ENCODE measurements at regions not wholly inside any gene's neighbourhood (a gene's known extent, or its start where the extent isn't known, plus 50 kb on each side); places are given as distances from the start of the nearest gene placed in this dataset.

DNA sequence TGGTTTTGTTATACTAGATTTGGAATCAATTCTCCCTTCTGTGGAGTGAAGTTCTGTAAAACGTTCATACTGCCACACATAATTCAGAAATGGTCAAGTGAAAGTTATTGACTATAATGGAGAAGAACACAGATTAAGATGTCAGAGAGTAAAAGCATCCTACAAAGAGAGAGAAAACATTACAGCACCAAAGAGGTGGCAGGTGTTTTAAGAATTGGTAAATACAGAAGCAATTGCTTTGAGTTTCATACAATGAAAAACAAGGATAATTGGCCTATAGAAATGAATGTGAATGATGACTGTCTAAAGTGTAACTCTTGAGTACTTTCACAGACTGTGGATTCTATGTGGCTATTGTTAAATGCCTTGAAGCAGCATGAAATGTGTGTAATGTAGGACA, 435.6 kb upstream of the SMIM31 start:
- DNase-seq (ENCODE audit: low spot score) = no peak
- no peak overlapping the region for H3K4me3 ChIP-seq
- TF ChIP-seq, protein P1, sequence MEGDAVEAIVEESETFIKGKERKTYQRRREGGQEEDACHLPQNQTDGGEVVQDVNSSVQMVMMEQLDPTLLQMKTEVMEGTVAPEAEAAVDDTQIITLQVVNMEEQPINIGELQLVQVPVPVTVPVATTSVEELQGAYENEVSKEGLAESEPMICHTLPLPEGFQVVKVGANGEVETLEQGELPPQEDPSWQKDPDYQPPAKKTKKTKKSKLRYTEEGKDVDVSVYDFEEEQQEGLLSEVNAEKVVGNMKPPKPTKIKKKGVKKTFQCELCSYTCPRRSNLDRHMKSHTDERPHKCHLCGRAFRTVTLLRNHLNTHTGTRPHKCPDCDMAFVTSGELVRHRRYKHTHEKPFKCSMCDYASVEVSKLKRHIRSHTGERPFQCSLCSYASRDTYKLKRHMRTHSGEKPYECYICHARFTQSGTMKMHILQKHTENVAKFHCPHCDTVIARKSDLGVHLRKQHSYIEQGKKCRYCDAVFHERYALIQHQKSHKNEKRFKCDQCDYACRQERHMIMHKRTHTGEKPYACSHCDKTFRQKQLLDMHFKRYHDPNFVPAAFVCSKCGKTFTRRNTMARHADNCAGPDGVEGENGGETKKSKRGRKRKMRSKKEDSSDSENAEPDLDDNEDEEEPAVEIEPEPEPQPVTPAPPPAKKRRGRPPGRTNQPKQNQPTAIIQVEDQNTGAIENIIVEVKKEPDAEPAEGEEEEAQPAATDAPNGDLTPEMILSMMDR (IDR thresholded peaks at IDR 0.05) = no peak
- no peak overlapping the region for H3K27ac ChIP-seq

DNA sequence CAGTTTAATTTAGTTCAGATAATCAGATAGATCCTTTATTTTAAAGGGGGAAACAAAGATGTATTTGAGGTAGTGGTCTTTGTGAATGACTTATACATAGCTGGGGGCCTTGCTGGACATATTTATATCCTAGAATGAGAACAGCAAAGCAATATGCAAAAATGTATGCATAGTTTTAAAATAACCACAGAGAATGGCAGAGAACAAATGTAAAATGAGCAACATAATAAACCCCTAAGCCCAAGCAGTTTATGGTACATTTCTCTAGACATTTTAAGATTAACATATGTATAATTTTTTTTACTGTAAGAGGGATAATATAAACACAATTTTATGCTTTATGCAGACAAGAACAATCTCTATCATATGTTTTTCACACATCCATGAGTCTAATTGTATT, 434.2 kb upstream of the SMIM31 start:
- Histone ChIP-seq H3K27ac (no peak overlapping the region), H3K4me3 (no peak overlapping the region)
- no peak for DNase-seq (ENCODE audit: low spot score)
- TF ChIP-seq, protein P1 (IDR thresholded peaks at IDR 0.05) = no peak

DNA sequence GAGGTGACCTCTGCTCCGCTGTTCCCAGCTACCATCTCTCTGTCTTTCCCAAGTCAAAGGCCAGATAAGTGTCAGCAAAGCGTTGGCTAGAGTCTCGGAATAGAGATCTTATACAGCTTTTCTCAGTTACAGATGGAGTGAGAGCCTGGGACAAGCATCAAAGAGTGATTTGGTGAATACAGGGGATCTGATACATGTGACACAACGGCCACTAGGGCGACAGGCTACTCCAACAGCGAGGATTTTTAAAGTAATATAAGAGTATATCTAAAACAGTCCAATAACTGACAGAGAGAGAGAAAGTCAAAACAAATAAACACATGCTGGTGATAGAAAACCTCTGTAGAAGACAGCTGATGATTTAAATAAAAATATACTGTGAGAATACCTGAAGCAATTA, 433.1 kb upstream of the SMIM31 start:
- TF ChIP-seq, protein P1 (IDR thresholded peaks at IDR 0.05) = no peak
- Histone ChIP-seq H3K4me3 (no peak overlapping the region), H3K27ac (no peak overlapping the region)
- no peak for DNase-seq (ENCODE audit: low spot score)

DNA sequence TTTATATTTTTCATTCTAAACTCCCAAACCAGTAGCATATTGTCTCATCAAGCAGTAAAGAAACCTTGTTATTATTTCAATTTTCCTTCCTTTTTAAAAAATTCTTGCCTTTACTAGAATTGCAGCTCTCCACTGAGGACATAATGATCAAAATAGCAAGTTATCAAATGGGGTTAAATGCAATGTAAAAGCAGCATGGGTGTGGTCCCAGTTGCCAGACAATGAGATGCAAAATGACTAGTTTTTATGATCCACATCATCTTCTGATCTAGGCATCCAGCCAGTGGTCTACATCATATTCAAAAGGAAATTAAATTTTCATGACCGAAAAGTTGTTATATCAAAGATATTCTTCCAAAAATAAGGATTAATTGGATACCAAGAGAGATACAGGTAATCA, 427.9 kb upstream of the SMIM31 start:
- no peak overlapping the region for H3K4me3 ChIP-seq
- no peak overlapping the region for H3K27ac ChIP-seq
- TF ChIP-seq, protein P1 (IDR thresholded peaks at IDR 0.05) = no peak
- no peak for DNase-seq (ENCODE audit: low spot score)

DNA sequence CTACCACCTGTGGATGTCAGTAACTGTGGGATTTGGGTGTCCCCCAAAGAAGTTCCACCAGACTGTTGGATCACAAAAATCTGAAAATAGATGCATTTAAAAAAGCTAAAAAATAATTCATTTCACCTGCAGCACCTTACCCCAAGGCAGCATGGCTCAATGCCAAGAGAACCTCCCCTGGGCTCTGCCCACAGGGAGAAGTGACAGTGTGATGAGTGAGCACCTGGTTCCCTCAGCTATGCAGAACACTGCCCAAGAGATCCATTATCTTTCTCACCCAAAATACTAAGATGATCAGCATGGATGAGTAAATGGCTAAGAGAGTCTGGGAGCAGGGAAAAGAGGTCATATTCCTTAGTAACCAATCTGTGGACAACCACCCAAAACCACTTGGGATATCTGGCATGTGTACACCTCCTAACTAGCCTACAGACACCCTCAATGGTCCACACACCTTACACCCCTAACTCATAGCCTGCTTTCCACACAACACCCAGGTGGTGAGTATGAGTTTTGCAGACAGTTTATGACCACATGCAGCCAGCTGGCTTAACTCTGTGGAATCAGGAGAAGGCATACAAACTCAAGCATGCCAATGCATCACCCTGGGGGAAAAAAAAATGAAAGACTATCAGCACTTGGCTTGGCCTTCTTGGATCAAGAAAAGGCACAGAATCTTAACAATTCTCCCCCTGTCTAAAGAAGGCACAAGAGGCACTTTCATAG, 416.5 kb upstream of the SMIM31 start:
- no peak overlapping the region for H3K27ac ChIP-seq
- no peak overlapping the region for H3K4me3 ChIP-seq
- TF ChIP-seq, protein P1 (IDR thresholded peaks at IDR 0.05) = no peak
- no peak for DNase-seq (ENCODE audit: low spot score)

DNA sequence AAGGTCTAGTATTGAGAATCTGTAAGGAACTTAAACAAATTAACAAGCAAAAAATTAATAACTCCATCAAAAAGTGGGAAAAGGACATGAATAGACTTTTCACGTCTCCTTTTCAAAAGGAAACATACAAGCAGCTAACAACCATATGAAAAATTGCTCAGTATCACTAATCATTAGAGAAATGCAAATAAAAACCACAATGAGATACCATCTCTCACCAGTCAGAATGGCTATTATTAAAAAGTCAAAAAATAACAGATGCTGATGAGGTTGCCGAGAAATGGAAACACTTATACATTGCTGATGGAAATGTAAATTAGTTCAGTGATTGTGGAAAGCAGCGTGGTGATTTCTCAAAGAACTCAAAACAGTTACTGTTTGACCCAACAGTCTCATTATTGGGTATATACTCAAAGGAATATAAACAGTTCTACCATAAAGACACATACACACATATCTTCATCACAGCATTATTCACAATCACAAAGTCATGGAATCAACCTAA, 410.4 kb upstream of the SMIM31 start:
- DNase-seq (ENCODE audit: low spot score) = no peak
- no peak overlapping the region for H3K4me3 ChIP-seq
- TF ChIP-seq, protein P1 (IDR thresholded peaks at IDR 0.05) = no peak
- no peak overlapping the region for H3K27ac ChIP-seq

DNA sequence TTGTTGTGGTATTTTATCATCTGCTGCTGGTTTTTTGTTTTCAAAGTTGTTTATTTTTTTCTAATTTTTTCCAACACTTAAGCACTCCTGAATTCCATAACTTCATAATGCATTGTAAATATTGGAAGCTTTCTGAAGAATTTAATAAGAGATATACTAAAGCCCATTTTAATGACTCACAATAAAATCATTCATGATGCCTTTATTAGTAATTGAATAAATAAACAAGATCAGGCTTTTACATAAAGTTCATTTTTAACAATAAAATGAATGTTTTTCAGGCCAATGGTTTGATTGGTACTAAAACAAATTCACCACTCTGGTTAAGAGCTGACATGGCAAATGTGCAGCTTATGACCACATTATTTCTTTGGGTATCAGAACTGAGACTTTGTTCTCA, 408.2 kb upstream of the SMIM31 start:
- TF ChIP-seq, protein P1 (IDR thresholded peaks at IDR 0.05) = no peak
- DNase-seq (ENCODE audit: low spot score) = no peak
- Histone ChIP-seq H3K4me3 (no peak overlapping the region), H3K27ac (no peak overlapping the region)

All from coronary artery (tissue), 2 donors.